BJ (cell line): ENCODE measurements at regions not wholly inside any gene's neighbourhood (a gene's known extent, or its start where the extent isn't known, plus 50 kb on each side); places are given as distances from the start of the nearest gene placed in this dataset.

ENCODE experiments used
- CTCF ChIA-PET: fragments of 350-600 bp; formaldehyde crosslinking; extraction: SDS; loops from one replicate; lab custom pipeline; 2021; ENCODE audit warnings: antibody characterized with exemption, inconsistent platforms; lab: Yijun Ruan, JAX
- POLR2A ChIA-PET: fragments of 300-600 bp; sonication (Branson Sonifier 250); formaldehyde crosslinking; extraction: SDS; loops from one replicate; lab custom pipeline; 2021; ENCODE audit warnings: antibody characterized with exemption; lab: Charles Lee
- DNase-seq: peaks from one replicate; pipeline ENCODE4 v3.0.0-alpha.2; 2011; ENCODE audit warnings: low read depth
- H3K27me3 ChIP-seq: 2 replicates; pipeline ENCODE4 v1.6.0; 2011; ENCODE audit warnings: low read length; ENCODE audit not compliant: control insufficient read depth, insufficient read depth
- H3K36me3 ChIP-seq: 2 replicates; pipeline ENCODE4 v1.5.1; 2011; ENCODE audit warnings: low read length; ENCODE audit not compliant: control insufficient read depth, insufficient read depth
- H3K4me3 ChIP-seq: 2 replicates; pipeline ENCODE4 v1.5.1; 2011; ENCODE audit warnings: low read depth, mild to moderate bottlenecking, control low read depth, low read length
- TF ChIP-seq, protein P1 (sequence below): IDR thresholded peaks from 2 replicates; pipeline ENCODE4 v1.5.1; 2011; ENCODE audit warnings: low read depth, mild to moderate bottlenecking, control low read depth, inconsistent platforms, low read length, moderate library complexity; ENCODE audit not compliant: insufficient read depth

DNA sequence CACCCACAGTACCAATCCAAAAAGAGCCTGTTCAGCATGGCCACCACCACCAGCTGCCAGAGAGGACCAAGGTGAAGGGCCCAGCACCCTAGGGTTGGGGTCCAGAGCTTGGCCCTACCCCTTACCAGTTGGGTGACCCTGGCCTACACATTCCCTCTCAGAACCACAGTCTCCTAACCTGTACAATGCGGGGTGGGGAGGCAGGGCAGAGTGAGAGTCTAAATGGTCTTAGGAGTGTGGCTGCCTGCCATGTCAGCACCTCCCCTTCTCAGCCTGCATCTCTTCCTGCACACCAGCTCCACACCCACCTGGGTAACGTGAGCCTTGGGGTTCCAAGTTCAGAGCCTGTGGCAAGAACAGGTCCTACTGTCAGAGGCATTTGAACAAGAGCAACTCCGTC, 92.2 kb downstream of the C5orf15 start:
- DNase-seq = no peak
- Histone ChIP-seq H3K27me3 (peaks cover 3% of the 10 kb centered on the region; the same call in 1 of the 2 replicates), H3K4me3 (no peak overlapping the region), H3K36me3 (no peaks in the 10 kb centered on the region)
- CTCF ChIA-PET = no interaction called here
- TF ChIP-seq, protein P1, sequence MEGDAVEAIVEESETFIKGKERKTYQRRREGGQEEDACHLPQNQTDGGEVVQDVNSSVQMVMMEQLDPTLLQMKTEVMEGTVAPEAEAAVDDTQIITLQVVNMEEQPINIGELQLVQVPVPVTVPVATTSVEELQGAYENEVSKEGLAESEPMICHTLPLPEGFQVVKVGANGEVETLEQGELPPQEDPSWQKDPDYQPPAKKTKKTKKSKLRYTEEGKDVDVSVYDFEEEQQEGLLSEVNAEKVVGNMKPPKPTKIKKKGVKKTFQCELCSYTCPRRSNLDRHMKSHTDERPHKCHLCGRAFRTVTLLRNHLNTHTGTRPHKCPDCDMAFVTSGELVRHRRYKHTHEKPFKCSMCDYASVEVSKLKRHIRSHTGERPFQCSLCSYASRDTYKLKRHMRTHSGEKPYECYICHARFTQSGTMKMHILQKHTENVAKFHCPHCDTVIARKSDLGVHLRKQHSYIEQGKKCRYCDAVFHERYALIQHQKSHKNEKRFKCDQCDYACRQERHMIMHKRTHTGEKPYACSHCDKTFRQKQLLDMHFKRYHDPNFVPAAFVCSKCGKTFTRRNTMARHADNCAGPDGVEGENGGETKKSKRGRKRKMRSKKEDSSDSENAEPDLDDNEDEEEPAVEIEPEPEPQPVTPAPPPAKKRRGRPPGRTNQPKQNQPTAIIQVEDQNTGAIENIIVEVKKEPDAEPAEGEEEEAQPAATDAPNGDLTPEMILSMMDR = no peak
- POLR2A ChIA-PET = no interaction called here

DNA sequence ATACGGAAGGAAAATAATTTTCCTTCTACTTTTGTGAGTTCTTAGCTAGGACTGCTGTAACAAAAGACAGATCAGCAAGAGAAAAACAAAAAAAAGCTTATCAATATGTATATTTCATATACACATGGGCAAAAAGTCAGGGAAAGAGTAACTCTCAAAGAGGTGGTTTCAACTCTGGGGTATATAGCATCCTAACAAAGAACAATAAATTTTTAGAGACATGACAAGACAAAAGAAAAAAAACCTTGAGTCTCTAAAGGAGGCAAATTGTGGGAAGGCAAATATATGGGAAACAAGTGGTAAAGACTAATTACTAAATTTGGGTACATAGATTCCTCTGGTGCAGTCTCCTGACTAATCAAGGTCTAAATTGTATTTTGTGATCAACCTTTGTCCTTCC, 93.2 kb downstream of the C5orf15 start:
- TF ChIP-seq, protein P1 = no peak

DNA sequence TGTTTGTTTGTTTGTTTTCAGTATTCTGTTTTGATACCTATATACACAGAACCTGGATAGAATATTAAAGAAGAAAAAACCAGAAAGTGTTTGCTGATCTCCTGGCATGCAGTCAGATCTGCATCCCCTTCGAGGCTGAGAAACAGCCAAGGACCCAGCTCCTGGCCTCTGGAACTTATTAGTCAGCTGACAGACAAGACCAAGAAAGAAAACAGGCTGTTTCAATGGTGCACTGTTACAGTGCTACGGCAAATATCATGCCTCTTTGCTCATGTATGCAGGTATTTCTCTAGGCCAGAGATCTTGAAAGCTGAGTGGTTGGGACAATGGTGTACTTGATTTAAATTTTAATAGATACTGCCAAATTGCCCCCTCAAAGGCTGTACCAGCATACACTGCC, 95.0 kb downstream of the C5orf15 start:
- ChIA-PET POLR2A (no interaction called here), CTCF (no interaction called here)
- DNase-seq = no peak
- TF ChIP-seq, protein P1 = no peak
- H3K27me3 ChIP-seq = peaks cover 3% of the 10 kb centered on the region; the same call in 1 of the 2 replicates
- H3K36me3 ChIP-seq = no peaks in the 10 kb centered on the region
- H3K4me3 ChIP-seq = no peak overlapping the region

More for the DNA sequence above, 93.2 kb downstream of the C5orf15 start:
- CTCF ChIA-PET = no interaction called here
- DNase-seq = no peak
- POLR2A ChIA-PET = no interaction called here
- no peaks in the 10 kb centered on the region for H3K36me3 ChIP-seq
- H3K4me3 ChIP-seq = no peak overlapping the region
- peaks cover 3% of the 10 kb centered on the region; the same call in 1 of the 2 replicates for H3K27me3 ChIP-seq

DNA sequence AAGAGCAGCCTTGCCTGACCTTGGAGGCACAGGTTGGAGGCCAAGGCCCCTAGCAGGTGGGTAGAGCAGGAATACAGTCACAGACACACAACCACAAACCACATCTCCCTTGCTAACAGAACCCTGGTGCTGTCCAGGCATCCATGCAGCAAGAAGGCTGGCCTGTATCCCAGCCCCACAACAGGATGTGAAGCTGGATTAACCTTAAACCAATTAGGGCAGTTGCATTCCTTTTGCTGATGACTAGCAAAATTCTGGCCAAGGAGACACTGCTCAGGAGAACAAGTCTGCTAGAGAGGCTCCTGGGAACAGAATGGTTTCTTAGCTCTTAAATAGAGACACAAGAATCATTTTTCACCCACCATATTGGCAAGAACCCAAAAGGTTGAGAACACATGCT, 97.8 kb downstream of the C5orf15 start:
- POLR2A ChIA-PET = interaction anchor here (0.6 kb wide), 1 partner anchor 99 kb away, joined by 4 read pairs; no protein-coding TSS in a partner anchor
- CTCF ChIA-PET = interaction anchor here (0.8 to 2.4 kb wide), 11 partner anchors 8 to 759 kb away, joined by 3 to 24 read pairs (median 5); no protein-coding TSS in a partner anchor
- TF ChIP-seq, protein P1 = no peak
- H3K36me3 ChIP-seq = no peaks in the 10 kb centered on the region
- peak; percentile 49 for DNase-seq
- H3K4me3 ChIP-seq = no peak overlapping the region
- peaks cover 2% of the 10 kb centered on the region; the same call in 1 of the 2 replicates for H3K27me3 ChIP-seq

DNA sequence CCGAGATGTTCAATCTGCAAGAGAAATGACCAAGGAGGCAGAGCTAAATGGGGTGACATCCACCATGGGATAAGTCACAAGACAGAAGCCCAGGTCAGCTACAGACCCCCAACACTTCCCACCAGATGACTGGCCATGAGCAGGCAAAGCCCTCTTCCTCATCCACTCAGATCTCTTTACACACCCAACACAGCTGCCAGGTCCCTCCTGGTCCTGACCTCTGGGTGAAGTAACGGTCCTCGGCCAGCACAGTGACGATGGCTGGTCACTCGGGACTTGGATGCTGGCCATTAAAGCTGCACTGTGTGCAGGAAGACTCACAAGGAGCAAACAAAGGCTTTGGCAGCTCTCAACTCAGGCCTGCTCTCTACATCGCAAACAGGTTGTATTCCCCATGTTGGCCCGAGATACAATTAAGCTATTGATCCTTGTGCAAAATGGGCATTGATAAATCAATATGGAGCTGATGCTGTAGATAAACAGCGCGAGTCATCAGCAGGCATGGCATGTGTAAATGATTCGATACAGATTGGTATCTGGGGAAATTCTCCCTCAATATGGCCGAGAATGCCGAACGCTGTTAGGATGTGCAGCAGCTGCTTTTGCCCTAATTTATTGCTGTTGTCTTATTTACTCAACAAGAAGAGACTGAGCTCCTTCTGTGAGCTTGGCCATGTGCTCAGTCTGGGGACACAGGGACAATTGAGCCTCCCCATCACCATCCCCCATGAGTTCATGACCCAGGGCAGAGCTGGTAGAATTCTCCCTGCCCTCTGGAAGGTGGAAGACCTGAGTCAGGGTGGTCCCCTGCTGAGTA, 98.7 kb downstream of the C5orf15 start:
- CTCF ChIA-PET = interaction anchor here (0.8 to 2.4 kb wide), 26 partner anchors 9 to 759 kb away, joined by 3 to 27 read pairs (median 5); no protein-coding TSS in a partner anchor
- Histone ChIP-seq H3K4me3 (no peak overlapping the region), H3K36me3 (no peaks in the 10 kb centered on the region), H3K27me3 (peaks cover 2% of the 10 kb centered on the region; the same call in 1 of the 2 replicates)
- no peak for DNase-seq
- TF ChIP-seq, protein P1 = no peak
- POLR2A ChIA-PET = no interaction called here
